ENCODE measurements at regions not wholly inside any gene's neighbourhood (a gene's known extent, or its start where the extent isn't known, plus 50 kb on each side); places are given as distances from the start of the nearest gene placed in this dataset.

DNA sequence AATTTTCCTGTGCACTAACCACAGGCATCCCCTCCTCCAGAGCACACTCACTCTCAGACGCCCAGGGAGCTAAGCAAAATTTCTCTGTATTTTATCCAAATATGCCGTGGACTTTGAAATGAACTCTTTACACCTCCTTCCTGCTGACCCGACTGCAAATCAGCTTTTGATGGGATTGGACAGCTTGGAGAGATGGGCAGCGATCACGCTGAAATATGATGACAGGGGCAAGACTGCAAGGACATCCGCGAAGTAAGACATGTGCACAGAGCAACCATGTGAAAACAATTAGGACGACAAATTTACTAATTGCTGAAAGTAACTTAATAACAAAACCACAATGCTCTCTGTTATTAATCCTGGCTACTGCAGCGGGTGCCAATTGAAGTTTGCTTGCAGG, 64.6 kb upstream of the CLDN14 start:
- Histone ChIP-seq H3K9ac (ENCODE audit: insufficient read depth, low read length, poor library complexity, severe bottlenecking) (no peak overlapping the region), H3K27ac (ENCODE audit: low read depth in 1 of 2, low read length in 2 of 2) (no peak overlapping the region), H2AFZ (ENCODE audit: insufficient read depth, low read depth, low read length, poor library complexity, severe bottlenecking) (no peak overlapping the region), H4K20me1 (ENCODE audit: insufficient read depth, low read length) (no peaks in the 10 kb centered on the region), H3K4me1 (ENCODE audit: control insufficient read depth in 1 of 2, insufficient read depth in 2 of 2, low read length in 2 of 2) (no peaks in the 10 kb centered on the region), H3K4me3 (replicated peaks in 1 of 3; ENCODE audit: low read depth in 2 of 3, low read length in 3 of 3) (no peak overlapping the region), H3K9me3 (replicated peaks in 1 of 2; ENCODE audit: control insufficient read depth in 1 of 2, insufficient read depth in 1 of 2, low read length in 2 of 2) (no peaks in the 10 kb centered on the region), H3K4me2 (replicated peaks; ENCODE audit: extremely low read depth, low read length, poor library complexity, severe bottlenecking) (no peak overlapping the region), H3K79me2 (ENCODE audit: insufficient read depth, low read length) (no peaks in the 10 kb centered on the region), H3K27me3 (ENCODE audit: control insufficient read depth in 2 of 2, insufficient read depth in 2 of 2, low read length in 2 of 2) (peaks cover 18 to 24% of the 10 kb centered on the region in 2 donors), H3K36me3 (replicated peaks in 1 of 2; ENCODE audit: control insufficient read depth in 1 of 2, insufficient read depth in 2 of 2, low read length in 2 of 2) (no peaks in the 10 kb centered on the region)
- TF ChIP-seq CTCF (IDR thresholded peaks at IDR 0.05) = no peak
- 100% methylated on average over 1 of the region's 9 CpGs for WGBS (ENCODE audit: insufficient coverage)
- Mint-ChIP-seq H3K27ac (no peak overlapping the region), H3K27me3 (ENCODE audit: low read depth in 3 of 3) (peaks cover 19 to 36% (median 25%) of the 10 kb centered on the region in 3 donors), H3K4me3 (no peak overlapping the region), H3K36me3 (no peaks in the 10 kb centered on the region), H3K4me1 (no peaks in the 10 kb centered on the region), H3K9me3 (no peaks in the 10 kb centered on the region)
- intact Hi-C loops (cut with micrococcal nuclease) = no loop called here
- no peak for DNase-seq

DNA sequence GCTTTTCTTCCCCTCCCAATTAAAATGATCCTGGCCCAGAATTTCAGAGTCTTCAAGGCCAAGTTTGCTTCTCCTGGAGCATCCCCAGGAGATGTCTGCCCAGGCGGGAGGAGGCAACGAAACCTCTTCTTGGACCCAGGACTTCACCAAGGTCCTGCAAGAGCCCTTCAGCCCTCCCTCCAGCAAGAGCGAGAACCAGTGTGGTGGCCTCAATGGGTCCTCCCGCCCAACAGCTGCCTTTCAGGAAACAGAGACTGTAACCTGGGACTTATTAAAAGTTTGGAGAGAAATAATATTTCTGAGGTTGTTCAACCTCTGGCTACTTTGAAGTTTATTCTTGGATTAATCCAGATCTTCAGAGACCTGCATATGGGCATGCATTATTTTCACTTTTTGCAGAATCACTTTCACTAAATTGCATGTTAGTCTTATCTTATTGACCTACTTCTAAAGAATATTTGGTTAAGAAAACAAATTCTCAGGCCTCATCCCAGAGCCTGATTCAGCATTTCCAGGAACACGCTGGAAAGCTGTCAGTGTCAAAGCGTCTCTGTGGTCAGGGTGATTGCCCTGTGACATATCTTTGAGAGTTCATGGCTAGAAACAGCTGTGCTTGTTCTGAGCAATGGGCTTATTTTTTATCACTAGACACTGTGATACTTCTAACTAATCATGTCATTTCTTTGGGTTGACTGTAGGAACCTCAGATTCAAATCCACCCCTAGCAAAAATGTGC, 66.0 kb upstream of the CLDN14 start:
- TF ChIP-seq CTCF (IDR thresholded peaks at IDR 0.05) = no peak
- no peak overlapping the region for H3K27ac Mint-ChIP-seq
- no peak overlapping the region for H2AFZ ChIP-seq (ENCODE audit: insufficient read depth, low read depth, low read length, poor library complexity, severe bottlenecking)
- no peak overlapping the region for H3K9ac ChIP-seq (ENCODE audit: insufficient read depth, low read length, poor library complexity, severe bottlenecking)
- H3K9me3 Mint-ChIP-seq = no peaks in the 10 kb centered on the region
- H4K20me1 ChIP-seq (ENCODE audit: insufficient read depth, low read length) = no peaks in the 10 kb centered on the region
- no peak overlapping the region for H3K4me3 ChIP-seq (replicated peaks in 1 of 3; ENCODE audit: low read depth in 2 of 3, low read length in 3 of 3)
- H3K79me2 ChIP-seq (ENCODE audit: insufficient read depth, low read length) = no peaks in the 10 kb centered on the region
- intact Hi-C loops (cut with micrococcal nuclease) = no loop called here
- no peak for DNase-seq
- no peak overlapping the region for H3K4me2 ChIP-seq (replicated peaks; ENCODE audit: extremely low read depth, low read length, poor library complexity, severe bottlenecking)
- H3K9me3 ChIP-seq (replicated peaks in 1 of 2; ENCODE audit: control insufficient read depth in 1 of 2, insufficient read depth in 1 of 2, low read length in 2 of 2) = no peaks in the 10 kb centered on the region
- peaks cover 6% of the 10 kb centered on the region for H3K4me1 Mint-ChIP-seq
- H3K36me3 Mint-ChIP-seq = no peaks in the 10 kb centered on the region
- peaks cover 18 to 22% of the 10 kb centered on the region in 2 donors for H3K27me3 ChIP-seq (ENCODE audit: control insufficient read depth in 2 of 2, insufficient read depth in 2 of 2, low read length in 2 of 2)
- H3K27me3 Mint-ChIP-seq (ENCODE audit: low read depth in 3 of 3) = peaks cover 19 to 36% (median 25%) of the 10 kb centered on the region in 3 donors
- no peak overlapping the region for H3K27ac ChIP-seq (ENCODE audit: low read depth in 1 of 2, low read length in 2 of 2)
- H3K4me1 ChIP-seq (ENCODE audit: control insufficient read depth in 1 of 2, insufficient read depth in 2 of 2, low read length in 2 of 2) = peaks cover 0 to under 1% of the 10 kb centered on the region in 2 donors
- H3K4me3 Mint-ChIP-seq = no peak overlapping the region
- 90% methylated on average over 2 of the region's 6 CpGs for WGBS (ENCODE audit: insufficient coverage)
- H3K36me3 ChIP-seq (replicated peaks in 1 of 2; ENCODE audit: control insufficient read depth in 1 of 2, insufficient read depth in 2 of 2, low read length in 2 of 2) = no peaks in the 10 kb centered on the region

Measured in CD14-positive monocyte (primary cell).